Vagina (tissue), 2 donors: ENCODE measurements at regions not wholly inside any gene's neighbourhood (a gene's known extent, or its start where the extent isn't known, plus 50 kb on each side); places are given as distances from the start of the nearest gene placed in this dataset.
A peak's percentile ranks its signal among the peaks of the same experiment; 100 is the strongest.

Experiments
- DNase-seq, 2 donors: peaks; one replicate each; pipeline ENCODE4 v3.0.0-alpha.2; 2017; ENCODE audit errors: extremely low spot score in 2 of 2
- H3K27ac ChIP-seq: fragments of 200-600 bp; sonication (generic); one replicate; pipeline ENCODE4 v1.5.1; 2019
- H3K27me3 ChIP-seq: fragments of 200-600 bp; sonication (generic); one replicate; pipeline ENCODE4 v1.5.1; 2019
- H3K36me3 ChIP-seq, 2 donors: fragments of 200-600 bp; sonication (generic); one replicate each; pipeline ENCODE4 v1.5.1; 2017 to 2019
- H3K4me1 ChIP-seq: fragments of 200-600 bp; sonication (generic); one replicate; pipeline ENCODE4 v1.5.1; 2019
- H3K4me3 ChIP-seq, 2 donors: fragments of 200-600 bp; sonication (generic); 1 replicate in 1 of 2; 2 replicates in 1 of 2; pipeline ENCODE4 v1.5.1; 2016 to 2019
- H3K9me3 ChIP-seq: fragments of 200-600 bp; sonication (generic); one replicate; pipeline ENCODE4 v1.5.1; 2019
- CTCF ChIP-seq, 3 experiments: fragments of 450-650 bp in 2 of 3; fragments of 200-600 bp in 1 of 3; sonication (generic) in 1 of 3; IDR thresholded peaks; one replicate each; pipeline ENCODE4 v1.5.1; 2017 to 2019; ENCODE audit warnings: antibody characterized with exemption in 3 of 3, mild to moderate bottlenecking in 2 of 3, moderate library complexity in 2 of 3
- POLR2A ChIP-seq, 2 donors: fragments of 450-650 bp; IDR thresholded peaks; one replicate each; pipeline ENCODE4 v1.6.1; 2017; ENCODE audit warnings: antibody characterized with exemption in 2 of 2, mild to moderate bottlenecking in 2 of 2, moderate library complexity in 2 of 2
- POLR2AphosphoS5 ChIP-seq, 2 donors: sonication (generic); formaldehyde crosslinking; IDR thresholded peaks; one replicate each; pipeline ENCODE4 v1.9.0; 2017; ENCODE audit warnings: antibody characterized with exemption in 2 of 2, mild to moderate bottlenecking in 2 of 2, low read depth in 1 of 2; ENCODE audit not compliant: insufficient read depth in 1 of 2
- intact Hi-C: fragments of 100-400 bp; cut with DNase I; formaldehyde crosslinking; loops from one replicate; pipeline ENCODE4 v1.15.1; 2023

GRCh38 chr22:44401783-44402110 is 89.0 kb upstream of the SHISAL1 start:
- Histone ChIP-seq H3K36me3 (no peaks in the 10 kb centered on the region), H3K27me3 (no peaks in the 10 kb centered on the region), H3K9me3 (no peaks in the 10 kb centered on the region), H3K27ac (no peak overlapping the region), H3K4me1 (no peaks in the 10 kb centered on the region), H3K4me3 (no peak overlapping the region)
- DNase-seq, result no peak
- intact Hi-C loops, result no loop called here
- TF ChIP-seq CTCF (IDR thresholded peaks at IDR 0.05), result no peak
- no peak for TF ChIP-seq POLR2A (IDR thresholded peaks at IDR 0.05)

- no peaks in the 10 kb centered on the region for H3K4me1 ChIP-seq
- no peak overlapping the region for H3K27ac ChIP-seq
- TF ChIP-seq POLR2A (IDR thresholded peaks at IDR 0.05) (no peak), CTCF (IDR thresholded peaks at IDR 0.05) (no peak), POLR2AphosphoS5 (IDR thresholded peaks at IDR 0.05; ENCODE audit: insufficient read depth in 1 of 2, low read depth in 1 of 2) (no peak)
- H3K4me3 ChIP-seq, result no peak overlapping the region
- H3K9me3 ChIP-seq, result no peaks in the 10 kb centered on the region
- H3K27me3 ChIP-seq, result no peaks in the 10 kb centered on the region
- intact Hi-C loops, result no loop called here
- DNase-seq, result no peak
- H3K36me3 ChIP-seq, result no peaks in the 10 kb centered on the region
These were observed 88.0 kb upstream of the SHISAL1 start for GRCh38 chr22:44400763-44401060.

- no peak overlapping the region for H3K27ac ChIP-seq
- H3K36me3 ChIP-seq, result no peaks in the 10 kb centered on the region
- no peaks in the 10 kb centered on the region for H3K27me3 ChIP-seq
- H3K9me3 ChIP-seq, result no peaks in the 10 kb centered on the region
- peak; percentile 55 to 64 for DNase-seq
- no peaks in the 10 kb centered on the region for H3K4me1 ChIP-seq
- H3K4me3 ChIP-seq, result no peak overlapping the region
- no peak for TF ChIP-seq POLR2A (IDR thresholded peaks at IDR 0.05)
- intact Hi-C loops, result no loop called here
These were observed 87.4 kb upstream of the SHISAL1 start for GRCh38 chr22:44399906-44400762.

GRCh38 chr22:44398856-44399837 is 86.4 kb upstream of the SHISAL1 start:
- no peak for TF ChIP-seq POLR2A (IDR thresholded peaks at IDR 0.05)
- no peak for TF ChIP-seq POLR2AphosphoS5 (IDR thresholded peaks at IDR 0.05; ENCODE audit: insufficient read depth in 1 of 2, low read depth in 1 of 2)
- no peak for TF ChIP-seq CTCF (IDR thresholded peaks at IDR 0.05)
- DNase-seq, result peak; percentile 58 to 85
- no peaks in the 10 kb centered on the region for H3K27me3 ChIP-seq
- H3K4me1 ChIP-seq, result no peaks in the 10 kb centered on the region
- no peak overlapping the region for H3K4me3 ChIP-seq
- intact Hi-C loops, result no loop called here
- no peak overlapping the region for H3K27ac ChIP-seq
- no peaks in the 10 kb centered on the region for H3K36me3 ChIP-seq
- H3K9me3 ChIP-seq, result no peaks in the 10 kb centered on the region

GRCh38 chr22:44396727-44397722 is 84.3 kb upstream of the SHISAL1 start:
- Histone ChIP-seq H3K4me1 (no peaks in the 10 kb centered on the region), H3K27ac (no peak overlapping the region), H3K27me3 (no peaks in the 10 kb centered on the region), H3K9me3 (no peaks in the 10 kb centered on the region), H3K4me3 (no peak overlapping the region), H3K36me3 (no peaks in the 10 kb centered on the region)
- DNase-seq, result peak; percentile 61 to 77
- intact Hi-C loops, result no loop called here
- no peak for TF ChIP-seq POLR2A (IDR thresholded peaks at IDR 0.05)
- no peak for TF ChIP-seq CTCF (IDR thresholded peaks at IDR 0.05)
- no peak for TF ChIP-seq POLR2AphosphoS5 (IDR thresholded peaks at IDR 0.05; ENCODE audit: insufficient read depth in 1 of 2, low read depth in 1 of 2)
